ENCODE measurements at regions not wholly inside any gene's neighbourhood (a gene's known extent, or its start where the extent isn't known, plus 50 kb on each side); places are given as distances from the start of the nearest gene placed in this dataset.

DNA sequence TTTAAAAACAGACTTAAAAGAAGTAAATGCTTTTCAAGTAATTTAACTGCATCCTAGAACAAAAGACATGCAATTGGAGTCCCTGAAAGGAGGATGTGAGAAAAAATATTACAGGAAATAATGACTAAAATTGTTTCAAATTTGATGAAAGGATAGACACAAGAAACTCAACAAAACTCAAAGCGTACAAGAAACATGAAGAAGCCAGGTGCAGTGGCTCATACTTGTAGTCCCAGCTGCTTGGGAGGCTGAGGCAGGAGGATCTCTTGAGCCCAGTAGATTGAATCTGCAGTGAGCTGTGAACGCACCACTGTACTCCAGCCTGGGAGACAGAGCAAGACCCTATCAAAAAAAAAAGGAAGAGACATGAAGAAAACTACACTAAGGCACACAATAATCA is 118.1 kb upstream of the SLC39A10 start:
- TF ChIP-seq POLR2AphosphoS5 (IDR thresholded peaks at IDR 0.05; ENCODE audit: low read depth, low read length), result no peak
- TF ChIP-seq, protein P1, sequence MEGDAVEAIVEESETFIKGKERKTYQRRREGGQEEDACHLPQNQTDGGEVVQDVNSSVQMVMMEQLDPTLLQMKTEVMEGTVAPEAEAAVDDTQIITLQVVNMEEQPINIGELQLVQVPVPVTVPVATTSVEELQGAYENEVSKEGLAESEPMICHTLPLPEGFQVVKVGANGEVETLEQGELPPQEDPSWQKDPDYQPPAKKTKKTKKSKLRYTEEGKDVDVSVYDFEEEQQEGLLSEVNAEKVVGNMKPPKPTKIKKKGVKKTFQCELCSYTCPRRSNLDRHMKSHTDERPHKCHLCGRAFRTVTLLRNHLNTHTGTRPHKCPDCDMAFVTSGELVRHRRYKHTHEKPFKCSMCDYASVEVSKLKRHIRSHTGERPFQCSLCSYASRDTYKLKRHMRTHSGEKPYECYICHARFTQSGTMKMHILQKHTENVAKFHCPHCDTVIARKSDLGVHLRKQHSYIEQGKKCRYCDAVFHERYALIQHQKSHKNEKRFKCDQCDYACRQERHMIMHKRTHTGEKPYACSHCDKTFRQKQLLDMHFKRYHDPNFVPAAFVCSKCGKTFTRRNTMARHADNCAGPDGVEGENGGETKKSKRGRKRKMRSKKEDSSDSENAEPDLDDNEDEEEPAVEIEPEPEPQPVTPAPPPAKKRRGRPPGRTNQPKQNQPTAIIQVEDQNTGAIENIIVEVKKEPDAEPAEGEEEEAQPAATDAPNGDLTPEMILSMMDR (IDR thresholded peaks at IDR 0.05 in 2 of 3, conservative IDR thresholded peaks at IDR 0.05 in 1 of 3; ENCODE audit: borderline replicate concordance in 1 of 3, insufficient read depth in 1 of 3, low read depth in 2 of 3, low read length in 2 of 3), result no peak
- TF ChIP-seq POLR2A (IDR thresholded peaks at IDR 0.05; ENCODE audit: borderline replicate concordance, extremely low read depth, insufficient read depth, insufficient read length), result no peak
- no peak for TF ChIP-seq EZH2 (IDR thresholded peaks at IDR 0.05)
- TF ChIP-seq SP1 (IDR thresholded peaks at IDR 0.05; ENCODE audit: low read depth), result no peak
- TF ChIP-seq, protein P2, sequence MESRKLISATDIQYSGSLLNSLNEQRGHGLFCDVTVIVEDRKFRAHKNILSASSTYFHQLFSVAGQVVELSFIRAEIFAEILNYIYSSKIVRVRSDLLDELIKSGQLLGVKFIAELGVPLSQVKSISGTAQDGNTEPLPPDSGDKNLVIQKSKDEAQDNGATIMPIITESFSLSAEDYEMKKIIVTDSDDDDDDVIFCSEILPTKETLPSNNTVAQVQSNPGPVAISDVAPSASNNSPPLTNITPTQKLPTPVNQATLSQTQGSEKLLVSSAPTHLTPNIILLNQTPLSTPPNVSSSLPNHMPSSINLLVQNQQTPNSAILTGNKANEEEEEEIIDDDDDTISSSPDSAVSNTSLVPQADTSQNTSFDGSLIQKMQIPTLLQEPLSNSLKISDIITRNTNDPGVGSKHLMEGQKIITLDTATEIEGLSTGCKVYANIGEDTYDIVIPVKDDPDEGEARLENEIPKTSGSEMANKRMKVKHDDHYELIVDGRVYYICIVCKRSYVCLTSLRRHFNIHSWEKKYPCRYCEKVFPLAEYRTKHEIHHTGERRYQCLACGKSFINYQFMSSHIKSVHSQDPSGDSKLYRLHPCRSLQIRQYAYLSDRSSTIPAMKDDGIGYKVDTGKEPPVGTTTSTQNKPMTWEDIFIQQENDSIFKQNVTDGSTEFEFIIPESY (IDR thresholded peaks at IDR 0.05; ENCODE audit: extremely low read depth, insufficient replicate concordance, low read length), result no peak
- no peak for TF ChIP-seq ZNF274 (IDR thresholded peaks at IDR 0.05; ENCODE audit: low read depth, low read length)
- TF ChIP-seq ELF1 (IDR thresholded peaks at IDR 0.05; ENCODE audit: borderline replicate concordance, low read depth), result no peak
- TF ChIP-seq, protein P3, sequence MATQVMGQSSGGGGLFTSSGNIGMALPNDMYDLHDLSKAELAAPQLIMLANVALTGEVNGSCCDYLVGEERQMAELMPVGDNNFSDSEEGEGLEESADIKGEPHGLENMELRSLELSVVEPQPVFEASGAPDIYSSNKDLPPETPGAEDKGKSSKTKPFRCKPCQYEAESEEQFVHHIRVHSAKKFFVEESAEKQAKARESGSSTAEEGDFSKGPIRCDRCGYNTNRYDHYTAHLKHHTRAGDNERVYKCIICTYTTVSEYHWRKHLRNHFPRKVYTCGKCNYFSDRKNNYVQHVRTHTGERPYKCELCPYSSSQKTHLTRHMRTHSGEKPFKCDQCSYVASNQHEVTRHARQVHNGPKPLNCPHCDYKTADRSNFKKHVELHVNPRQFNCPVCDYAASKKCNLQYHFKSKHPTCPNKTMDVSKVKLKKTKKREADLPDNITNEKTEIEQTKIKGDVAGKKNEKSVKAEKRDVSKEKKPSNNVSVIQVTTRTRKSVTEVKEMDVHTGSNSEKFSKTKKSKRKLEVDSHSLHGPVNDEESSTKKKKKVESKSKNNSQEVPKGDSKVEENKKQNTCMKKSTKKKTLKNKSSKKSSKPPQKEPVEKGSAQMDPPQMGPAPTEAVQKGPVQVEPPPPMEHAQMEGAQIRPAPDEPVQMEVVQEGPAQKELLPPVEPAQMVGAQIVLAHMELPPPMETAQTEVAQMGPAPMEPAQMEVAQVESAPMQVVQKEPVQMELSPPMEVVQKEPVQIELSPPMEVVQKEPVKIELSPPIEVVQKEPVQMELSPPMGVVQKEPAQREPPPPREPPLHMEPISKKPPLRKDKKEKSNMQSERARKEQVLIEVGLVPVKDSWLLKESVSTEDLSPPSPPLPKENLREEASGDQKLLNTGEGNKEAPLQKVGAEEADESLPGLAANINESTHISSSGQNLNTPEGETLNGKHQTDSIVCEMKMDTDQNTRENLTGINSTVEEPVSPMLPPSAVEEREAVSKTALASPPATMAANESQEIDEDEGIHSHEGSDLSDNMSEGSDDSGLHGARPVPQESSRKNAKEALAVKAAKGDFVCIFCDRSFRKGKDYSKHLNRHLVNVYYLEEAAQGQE (IDR thresholded peaks at IDR 0.05; ENCODE audit: low read depth), result no peak
- no peak for TF ChIP-seq TCF7L2 (IDR thresholded peaks at IDR 0.05; ENCODE audit: borderline replicate concordance, extremely low read depth, insufficient read depth, insufficient read length)
- no peak for TF ChIP-seq YY1 (IDR thresholded peaks at IDR 0.05; ENCODE audit: extremely low read depth, insufficient replicate concordance, low read depth, low read length)
- no peak for TF ChIP-seq EZH2phosphoT487 (IDR thresholded peaks at IDR 0.05; ENCODE audit: borderline replicate concordance)
- TF ChIP-seq, protein P4, sequence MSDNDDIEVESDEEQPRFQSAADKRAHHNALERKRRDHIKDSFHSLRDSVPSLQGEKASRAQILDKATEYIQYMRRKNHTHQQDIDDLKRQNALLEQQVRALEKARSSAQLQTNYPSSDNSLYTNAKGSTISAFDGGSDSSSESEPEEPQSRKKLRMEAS (IDR thresholded peaks at IDR 0.05), result no peak
- TF ChIP-seq ZFX (IDR thresholded peaks at IDR 0.05), result no peak

Measured in HCT116 (cell line).